Spleen (tissue), 7 donors: ENCODE measurements at regions not wholly inside any gene's neighbourhood (a gene's known extent, or its start where the extent isn't known, plus 50 kb on each side); places are given as distances from the start of the nearest gene placed in this dataset.

ENCODE experiments used
- POLR2A ChIP-seq, 3 donors: fragments of 450-650 bp; IDR thresholded peaks; one replicate each; pipeline ENCODE4 v1.5.1; 2017; ENCODE audit warnings: antibody characterized with exemption in 3 of 3, mild to moderate bottlenecking in 1 of 3
- POLR2AphosphoS5 ChIP-seq, 3 donors: sonication (generic); formaldehyde crosslinking; IDR thresholded peaks; one replicate each; pipeline ENCODE4 v1.5.1; 2017; ENCODE audit warnings: antibody characterized with exemption in 3 of 3
- TF ChIP-seq, protein P1 (sequence below), 11 experiments: fragments of 200-600 bp in 7 of 11; fragments of 450-650 bp in 4 of 11; sonication (generic) in 4 of 11; IDR thresholded peaks in 8 of 11; conservative IDR thresholded peaks in 3 of 11; 1 replicate in 7 of 11; 2 replicates in 4 of 11; pipeline versions ENCODE4 v1.4.0 to v1.8.0; 2016 to 2021; ENCODE audit warnings: antibody characterized with exemption in 11 of 11, inconsistent platforms in 4 of 11, mild to moderate bottlenecking in 1 of 11
- donor health status: DM: no; HTN: no; CAD: no; lungs with moderate emphysema.
- donor health status: DM: no; HTN: no; CAD: no.
- donor health status: DM: no; HTN: no; CAD: no.

DNA sequence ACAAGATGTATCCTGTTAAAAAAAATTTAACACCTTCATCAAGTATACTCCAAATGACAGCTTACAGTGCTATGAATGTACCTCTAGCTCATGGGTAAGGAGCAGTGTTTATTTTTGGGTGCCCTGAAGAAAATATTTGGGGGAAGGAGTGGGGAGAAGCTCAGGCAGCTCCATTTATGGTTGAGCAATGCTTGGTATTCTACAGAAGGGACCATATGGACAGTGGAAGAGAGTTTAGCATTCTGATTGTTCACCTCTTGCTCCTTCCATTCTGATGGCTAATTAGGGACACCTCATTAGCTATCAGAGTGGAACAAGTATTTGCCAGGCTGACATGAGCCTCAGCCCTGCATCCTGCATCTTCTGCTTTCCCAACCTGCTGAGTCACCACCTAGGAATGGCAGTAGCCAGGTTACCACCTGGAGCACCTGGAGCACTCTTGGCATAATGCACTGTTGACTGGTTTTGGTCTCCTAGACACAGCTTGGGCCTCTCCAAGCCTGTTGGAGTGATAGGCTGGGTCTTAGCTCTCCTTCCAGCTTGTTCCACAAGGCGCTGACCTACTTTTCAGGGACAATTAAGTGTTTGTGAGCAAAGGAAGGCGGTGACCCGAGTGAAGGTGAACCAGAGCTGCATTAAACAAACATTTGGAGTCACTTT, 62.0 kb upstream of the MACF1 start:
- TF ChIP-seq, protein P1, sequence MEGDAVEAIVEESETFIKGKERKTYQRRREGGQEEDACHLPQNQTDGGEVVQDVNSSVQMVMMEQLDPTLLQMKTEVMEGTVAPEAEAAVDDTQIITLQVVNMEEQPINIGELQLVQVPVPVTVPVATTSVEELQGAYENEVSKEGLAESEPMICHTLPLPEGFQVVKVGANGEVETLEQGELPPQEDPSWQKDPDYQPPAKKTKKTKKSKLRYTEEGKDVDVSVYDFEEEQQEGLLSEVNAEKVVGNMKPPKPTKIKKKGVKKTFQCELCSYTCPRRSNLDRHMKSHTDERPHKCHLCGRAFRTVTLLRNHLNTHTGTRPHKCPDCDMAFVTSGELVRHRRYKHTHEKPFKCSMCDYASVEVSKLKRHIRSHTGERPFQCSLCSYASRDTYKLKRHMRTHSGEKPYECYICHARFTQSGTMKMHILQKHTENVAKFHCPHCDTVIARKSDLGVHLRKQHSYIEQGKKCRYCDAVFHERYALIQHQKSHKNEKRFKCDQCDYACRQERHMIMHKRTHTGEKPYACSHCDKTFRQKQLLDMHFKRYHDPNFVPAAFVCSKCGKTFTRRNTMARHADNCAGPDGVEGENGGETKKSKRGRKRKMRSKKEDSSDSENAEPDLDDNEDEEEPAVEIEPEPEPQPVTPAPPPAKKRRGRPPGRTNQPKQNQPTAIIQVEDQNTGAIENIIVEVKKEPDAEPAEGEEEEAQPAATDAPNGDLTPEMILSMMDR (IDR thresholded peaks at IDR 0.05 in 8 of 11, conservative IDR thresholded peaks at IDR 0.05 in 3 of 11): no peak
- TF ChIP-seq POLR2AphosphoS5 (IDR thresholded peaks at IDR 0.05) (no peak), POLR2A (IDR thresholded peaks at IDR 0.05) (no peak)
